SK-N-SH treated with all-trans-retinoic acid at 6 μM for 48 hours (cell line): ENCODE measurements at regions not wholly inside any gene's neighbourhood (a gene's known extent, or its start where the extent isn't known, plus 50 kb on each side); places are given as distances from the start of the nearest gene placed in this dataset.

ENCODE experiments used
- ATAC-seq: fragments of 200-7000 bp; cut with Tn5 transposase; 3 replicates; pipeline ENCODE4 v1.9.1; 2020; ENCODE audit warnings: mild to moderate bottlenecking, moderate library complexity
- ARNTL ChIP-seq: fragments of 450-650 bp; formaldehyde crosslinking; IDR thresholded peaks from 2 replicates; pipeline ENCODE4 v1.5.0; 2020; ENCODE audit warnings: low read depth, mild to moderate bottlenecking, moderate library complexity, borderline replicate concordance
- BACH2 ChIP-seq: fragments of 250-450 bp; sonication (Bioruptor Pico); IDR thresholded peaks from 2 replicates; pipeline ENCODE4 v1.9.0; 2021; ENCODE audit warnings: mild to moderate bottlenecking, borderline replicate concordance
- CSDC2 ChIP-seq: fragments of 250-450 bp; sonication (Bioruptor Pico); IDR thresholded peaks from 2 replicates; pipeline ENCODE4 v1.5.0; 2020; ENCODE audit warnings: mild to moderate bottlenecking, moderate library complexity
- ESRRG ChIP-seq: fragments of 250-450 bp; sonication (Bioruptor Pico); IDR thresholded peaks from 2 replicates; pipeline ENCODE4 v1.6.1; 2021; ENCODE audit warnings: mild to moderate bottlenecking
- GLIS3 ChIP-seq: fragments of 250-450 bp; sonication (Bioruptor Pico); IDR thresholded peaks from 2 replicates; pipeline ENCODE4 v1.5.0; 2020; ENCODE audit warnings: mild to moderate bottlenecking, moderate library complexity
- ISL1 ChIP-seq: fragments of 250-450 bp; sonication (Bioruptor Pico); IDR thresholded peaks from 2 replicates; pipeline ENCODE4 v2.1.2; 2022; ENCODE audit warnings: mild to moderate bottlenecking, moderate library complexity
- OSR1 ChIP-seq: fragments of 250-450 bp; sonication (Bioruptor Pico); IDR thresholded peaks from 2 replicates; pipeline ENCODE4 v1.8.0; 2022; ENCODE audit warnings: moderate library complexity, mild to moderate bottlenecking, inconsistent platforms
- PPARA ChIP-seq: fragments of 250-450 bp; sonication (Bioruptor Pico); IDR thresholded peaks from 2 replicates; pipeline ENCODE4 v1.5.0; 2020; ENCODE audit warnings: mild to moderate bottlenecking, borderline replicate concordance
- RARB ChIP-seq: fragments of 250-450 bp; sonication (Bioruptor Pico); IDR thresholded peaks from 2 replicates; pipeline ENCODE4 v1.8.0; 2021; ENCODE audit warnings: mild to moderate bottlenecking, moderate library complexity
- SNAI2 ChIP-seq: fragments of 250-450 bp; sonication (Bioruptor Pico); IDR thresholded peaks from 2 replicates; pipeline ENCODE4 v1.5.0; 2020; ENCODE audit warnings: mild to moderate bottlenecking, moderate library complexity
- TCF4 ChIP-seq: fragments of 250-450 bp; sonication (Bioruptor Pico); IDR thresholded peaks from 2 replicates; pipeline ENCODE4 v1.8.0; 2021; ENCODE audit warnings: mild to moderate bottlenecking, moderate library complexity, borderline replicate concordance
- TOX ChIP-seq: fragments of 250-450 bp; sonication (Bioruptor Pico); IDR thresholded peaks from 2 replicates; pipeline ENCODE4 v1.8.0; 2021; ENCODE audit warnings: mild to moderate bottlenecking, moderate library complexity, borderline replicate concordance
- ZC3H10 ChIP-seq: fragments of 250-450 bp; sonication (Bioruptor Pico); IDR thresholded peaks from 2 replicates; pipeline ENCODE4 v1.5.1; 2021; ENCODE audit warnings: mild to moderate bottlenecking, moderate library complexity
- ZFP3 ChIP-seq: fragments of 250-450 bp; sonication (Bioruptor Pico); IDR thresholded peaks from 2 replicates; pipeline ENCODE4 v1.5.0; 2020; ENCODE audit warnings: mild to moderate bottlenecking, moderate library complexity
- ZFP30 ChIP-seq: fragments of 450-650 bp; formaldehyde crosslinking; IDR thresholded peaks from 2 replicates; pipeline ENCODE4 v1.5.0; 2022; ENCODE audit warnings: mild to moderate bottlenecking, moderate library complexity
- ZNF565 ChIP-seq: fragments of 450-650 bp; formaldehyde crosslinking; conservative IDR thresholded peaks from 2 replicates; pipeline ENCODE4 v1.5.0; 2020; ENCODE audit warnings: low read depth, mild to moderate bottlenecking, moderate library complexity
- ZNF70 ChIP-seq: fragments of 450-650 bp; formaldehyde crosslinking; IDR thresholded peaks from 2 replicates; pipeline ENCODE4 v1.5.0; 2020; ENCODE audit warnings: mild to moderate bottlenecking, moderate library complexity
- ZNF8 ChIP-seq: fragments of 450-650 bp; formaldehyde crosslinking; IDR thresholded peaks from 2 replicates; pipeline ENCODE4 v1.5.0; 2020; ENCODE audit warnings: mild to moderate bottlenecking, moderate library complexity
- TF ChIP-seq, protein P1 (sequence below): fragments of 250-450 bp; sonication (Bioruptor Pico); IDR thresholded peaks from 2 replicates; pipeline ENCODE4 v1.5.1; 2020; ENCODE audit warnings: low read depth, mild to moderate bottlenecking, moderate library complexity
- TF ChIP-seq, protein P2 (sequence below): fragments of 250-450 bp; sonication (Bioruptor Pico); IDR thresholded peaks from 2 replicates; pipeline ENCODE4 v1.5.0; 2020; ENCODE audit warnings: mild to moderate bottlenecking, moderate library complexity
- TF ChIP-seq, protein P3 (sequence below): fragments of 250-450 bp; sonication (Bioruptor Pico); IDR thresholded peaks from 2 replicates; pipeline ENCODE4 v1.8.0; 2020; ENCODE audit warnings: mild to moderate bottlenecking, moderate library complexity, borderline replicate concordance
- TF ChIP-seq, protein P4 (sequence below): fragments of 250-450 bp; sonication (Bioruptor Pico); IDR thresholded peaks from 2 replicates; pipeline ENCODE4 v1.8.0; 2021; ENCODE audit warnings: low read depth, mild to moderate bottlenecking, moderate library complexity, borderline replicate concordance

DNA sequence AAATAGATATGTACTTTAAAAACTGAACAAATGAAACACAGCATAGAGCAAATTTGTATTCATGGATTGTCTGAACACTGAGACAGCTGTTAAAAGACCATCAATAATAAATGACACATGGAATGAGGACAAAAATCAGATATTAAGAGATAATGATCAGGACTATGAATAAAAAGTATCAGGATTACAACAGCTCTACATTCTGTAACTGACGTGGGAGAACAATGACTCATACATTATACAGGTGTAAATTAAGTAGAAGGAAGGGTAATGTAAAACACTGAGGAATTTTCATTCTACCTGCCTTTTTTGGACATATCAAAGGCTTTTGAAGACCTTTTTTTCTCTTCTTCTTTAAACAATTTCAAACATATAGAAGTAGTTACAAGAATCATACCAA lies 310.9 kb upstream of the ANO3 start (continued):
- no peak for TF ChIP-seq OSR1 (CRISPR knock-in tag)
- no peak for TF ChIP-seq ZNF70 (CRISPR knock-in tag)
- no peak for TF ChIP-seq ZFP3 (CRISPR knock-in tag)
- TF ChIP-seq, all 23 proteins: peak for 0

DNA sequence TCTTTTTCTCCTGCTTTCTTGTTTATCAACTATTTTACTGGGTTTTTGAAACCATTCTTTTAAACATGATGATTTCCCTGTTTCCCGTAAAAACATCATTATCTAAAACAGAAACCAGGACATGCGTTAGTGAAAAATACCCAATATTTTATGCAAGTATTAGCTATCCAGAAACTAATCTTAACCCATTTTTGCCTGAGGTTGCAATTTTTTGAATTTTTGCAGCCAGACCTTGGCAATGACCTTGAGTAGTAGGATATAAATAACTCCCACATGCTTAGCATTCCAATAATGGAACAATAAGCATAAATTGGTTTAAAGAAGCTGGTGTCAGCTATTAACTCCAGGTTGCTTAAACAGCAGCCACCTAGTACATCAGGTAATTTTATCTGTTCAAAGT lies 308.9 kb upstream of the ANO3 start:
- TF ChIP-seq ZFP30 = no peak
- TF ChIP-seq ISL1 = no peak
- TF ChIP-seq ZC3H10 (CRISPR knock-in tag) = no peak
- TF ChIP-seq TCF4 (CRISPR knock-in tag) = no peak
- TF ChIP-seq, protein P1, sequence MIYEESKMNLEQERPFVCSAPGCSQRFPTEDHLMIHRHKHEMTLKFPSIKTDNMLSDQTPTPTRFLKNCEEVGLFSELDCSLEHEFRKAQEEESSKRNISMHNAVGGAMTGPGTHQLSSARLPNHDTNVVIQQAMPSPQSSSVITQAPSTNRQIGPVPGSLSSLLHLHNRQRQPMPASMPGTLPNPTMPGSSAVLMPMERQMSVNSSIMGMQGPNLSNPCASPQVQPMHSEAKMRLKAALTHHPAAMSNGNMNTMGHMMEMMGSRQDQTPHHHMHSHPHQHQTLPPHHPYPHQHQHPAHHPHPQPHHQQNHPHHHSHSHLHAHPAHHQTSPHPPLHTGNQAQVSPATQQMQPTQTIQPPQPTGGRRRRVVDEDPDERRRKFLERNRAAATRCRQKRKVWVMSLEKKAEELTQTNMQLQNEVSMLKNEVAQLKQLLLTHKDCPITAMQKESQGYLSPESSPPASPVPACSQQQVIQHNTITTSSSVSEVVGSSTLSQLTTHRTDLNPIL = no peak
- TF ChIP-seq, protein P2, sequence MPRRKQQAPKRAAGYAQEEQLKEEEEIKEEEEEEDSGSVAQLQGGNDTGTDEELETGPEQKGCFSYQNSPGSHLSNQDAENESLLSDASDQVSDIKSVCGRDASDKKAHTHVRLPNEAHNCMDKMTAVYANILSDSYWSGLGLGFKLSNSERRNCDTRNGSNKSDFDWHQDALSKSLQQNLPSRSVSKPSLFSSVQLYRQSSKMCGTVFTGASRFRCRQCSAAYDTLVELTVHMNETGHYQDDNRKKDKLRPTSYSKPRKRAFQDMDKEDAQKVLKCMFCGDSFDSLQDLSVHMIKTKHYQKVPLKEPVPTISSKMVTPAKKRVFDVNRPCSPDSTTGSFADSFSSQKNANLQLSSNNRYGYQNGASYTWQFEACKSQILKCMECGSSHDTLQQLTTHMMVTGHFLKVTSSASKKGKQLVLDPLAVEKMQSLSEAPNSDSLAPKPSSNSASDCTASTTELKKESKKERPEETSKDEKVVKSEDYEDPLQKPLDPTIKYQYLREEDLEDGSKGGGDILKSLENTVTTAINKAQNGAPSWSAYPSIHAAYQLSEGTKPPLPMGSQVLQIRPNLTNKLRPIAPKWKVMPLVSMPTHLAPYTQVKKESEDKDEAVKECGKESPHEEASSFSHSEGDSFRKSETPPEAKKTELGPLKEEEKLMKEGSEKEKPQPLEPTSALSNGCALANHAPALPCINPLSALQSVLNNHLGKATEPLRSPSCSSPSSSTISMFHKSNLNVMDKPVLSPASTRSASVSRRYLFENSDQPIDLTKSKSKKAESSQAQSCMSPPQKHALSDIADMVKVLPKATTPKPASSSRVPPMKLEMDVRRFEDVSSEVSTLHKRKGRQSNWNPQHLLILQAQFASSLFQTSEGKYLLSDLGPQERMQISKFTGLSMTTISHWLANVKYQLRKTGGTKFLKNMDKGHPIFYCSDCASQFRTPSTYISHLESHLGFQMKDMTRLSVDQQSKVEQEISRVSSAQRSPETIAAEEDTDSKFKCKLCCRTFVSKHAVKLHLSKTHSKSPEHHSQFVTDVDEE (CRISPR knock-in tag) = no peak
- TF ChIP-seq, protein P3, sequence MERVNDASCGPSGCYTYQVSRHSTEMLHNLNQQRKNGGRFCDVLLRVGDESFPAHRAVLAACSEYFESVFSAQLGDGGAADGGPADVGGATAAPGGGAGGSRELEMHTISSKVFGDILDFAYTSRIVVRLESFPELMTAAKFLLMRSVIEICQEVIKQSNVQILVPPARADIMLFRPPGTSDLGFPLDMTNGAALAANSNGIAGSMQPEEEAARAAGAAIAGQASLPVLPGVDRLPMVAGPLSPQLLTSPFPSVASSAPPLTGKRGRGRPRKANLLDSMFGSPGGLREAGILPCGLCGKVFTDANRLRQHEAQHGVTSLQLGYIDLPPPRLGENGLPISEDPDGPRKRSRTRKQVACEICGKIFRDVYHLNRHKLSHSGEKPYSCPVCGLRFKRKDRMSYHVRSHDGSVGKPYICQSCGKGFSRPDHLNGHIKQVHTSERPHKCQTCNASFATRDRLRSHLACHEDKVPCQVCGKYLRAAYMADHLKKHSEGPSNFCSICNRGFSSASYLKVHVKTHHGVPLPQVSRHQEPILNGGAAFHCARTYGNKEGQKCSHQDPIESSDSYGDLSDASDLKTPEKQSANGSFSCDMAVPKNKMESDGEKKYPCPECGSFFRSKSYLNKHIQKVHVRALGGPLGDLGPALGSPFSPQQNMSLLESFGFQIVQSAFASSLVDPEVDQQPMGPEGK (CRISPR knock-in tag) = no peak
- TF ChIP-seq, all 23 proteins: peak for 0
- ATAC-seq = no peak

DNA sequence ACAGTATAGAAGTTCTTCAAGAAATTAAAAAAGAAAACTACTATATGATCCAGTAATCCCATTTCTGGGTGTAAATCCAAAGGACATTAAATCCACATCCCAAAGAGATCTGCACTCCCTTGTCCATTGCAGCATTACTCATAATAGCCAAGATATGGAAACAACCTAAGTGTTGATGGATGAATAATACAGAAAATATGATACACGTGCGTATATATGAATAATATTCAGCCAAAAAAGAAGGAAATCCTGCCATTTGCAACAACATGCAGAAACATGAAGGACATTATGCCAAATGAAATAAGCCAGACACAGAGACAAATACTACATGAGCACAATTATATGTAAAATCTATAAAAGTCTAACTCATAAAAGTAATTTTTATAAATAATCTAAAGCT lies 306.3 kb upstream of the ANO3 start:
- no peak for TF ChIP-seq ZNF8
- no peak for TF ChIP-seq ARNTL (CRISPR knock-in tag)
- TF ChIP-seq ZFP30 = no peak
- no peak for TF ChIP-seq RARB (CRISPR knock-in tag)
- no peak for TF ChIP-seq SNAI2 (CRISPR knock-in tag)
- no peak for TF ChIP-seq GLIS3 (CRISPR knock-in tag)
- TF ChIP-seq TOX = no peak
- TF ChIP-seq, protein P2 (CRISPR knock-in tag) = no peak
- no peak for TF ChIP-seq ESRRG (CRISPR knock-in tag)
- TF ChIP-seq ZFP3 (CRISPR knock-in tag) = no peak
- ATAC-seq = peak; percentile 51; the same call in 2 of the 3 replicates

DNA sequence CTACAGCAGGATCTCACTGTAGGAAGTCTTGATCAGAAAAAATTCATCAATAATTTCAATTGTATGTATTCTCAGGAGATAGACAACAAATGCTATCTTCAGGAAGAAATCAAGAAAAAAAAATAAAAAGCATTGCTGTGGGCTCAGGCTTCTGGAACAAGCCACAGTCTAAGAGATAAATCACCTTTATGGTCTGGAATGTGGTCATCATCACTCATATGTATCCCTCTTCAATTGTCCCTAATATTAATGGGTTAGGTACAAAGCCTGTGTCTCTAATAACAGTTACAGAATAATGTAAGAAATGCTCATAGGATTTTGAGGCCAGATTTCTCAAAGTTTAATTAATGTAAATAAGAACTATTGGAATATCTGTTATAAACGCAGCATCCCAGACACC lies 305.9 kb upstream of the ANO3 start:
- no peak for TF ChIP-seq PPARA (CRISPR knock-in tag)
- no peak for TF ChIP-seq TOX
- TF ChIP-seq, protein P2 (CRISPR knock-in tag) = no peak
- no peak for TF ChIP-seq ZFP3 (CRISPR knock-in tag)
- TF ChIP-seq ZFP30 = no peak
- TF ChIP-seq ZNF565 (CRISPR knock-in tag) = no peak
- TF ChIP-seq ZNF70 (CRISPR knock-in tag) = no peak
- no peak for TF ChIP-seq BACH2 (CRISPR knock-in tag)
- TF ChIP-seq, protein P4, sequence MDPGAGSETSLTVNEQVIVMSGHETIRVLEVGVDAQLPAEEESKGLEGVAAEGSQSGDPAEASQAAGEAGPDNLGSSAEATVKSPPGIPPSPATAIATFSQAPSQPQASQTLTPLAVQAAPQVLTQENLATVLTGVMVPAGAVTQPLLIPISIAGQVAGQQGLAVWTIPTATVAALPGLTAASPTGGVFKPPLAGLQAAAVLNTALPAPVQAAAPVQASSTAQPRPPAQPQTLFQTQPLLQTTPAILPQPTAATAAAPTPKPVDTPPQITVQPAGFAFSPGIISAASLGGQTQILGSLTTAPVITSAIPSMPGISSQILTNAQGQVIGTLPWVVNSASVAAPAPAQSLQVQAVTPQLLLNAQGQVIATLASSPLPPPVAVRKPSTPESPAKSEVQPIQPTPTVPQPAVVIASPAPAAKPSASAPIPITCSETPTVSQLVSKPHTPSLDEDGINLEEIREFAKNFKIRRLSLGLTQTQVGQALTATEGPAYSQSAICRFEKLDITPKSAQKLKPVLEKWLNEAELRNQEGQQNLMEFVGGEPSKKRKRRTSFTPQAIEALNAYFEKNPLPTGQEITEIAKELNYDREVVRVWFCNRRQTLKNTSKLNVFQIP (CRISPR knock-in tag) = no peak
- no peak for TF ChIP-seq TCF4 (CRISPR knock-in tag)
- TF ChIP-seq CSDC2 (CRISPR knock-in tag) = no peak
- TF ChIP-seq OSR1 (CRISPR knock-in tag) = no peak
- no peak for ATAC-seq
